ENCODE measurements at regions not wholly inside any gene's neighbourhood (a gene's known extent, or its start where the extent isn't known, plus 50 kb on each side); places are given as distances from the start of the nearest gene placed in this dataset.

GRCh38 chr1:106681939-106682522 lies 374.4 kb upstream of the PRMT6 start:
- Histone ChIP-seq H3K36me3 (ENCODE audit: control insufficient read depth, insufficient read depth, low read length) (no peaks in the 10 kb centered on the region), H3K4me3 (ENCODE audit: low read depth, low read length) (no peak overlapping the region), H3K27me3 (ENCODE audit: control insufficient read depth, insufficient read depth, low read length) (no peaks in the 10 kb centered on the region)
- DNase-seq (ENCODE audit: low read depth): no peak
- TF ChIP-seq CTCF (IDR thresholded peaks at IDR 0.05; ENCODE audit: insufficient read depth, low read length, poor library complexity, severe bottlenecking): no peak

- Histone ChIP-seq H3K36me3 (ENCODE audit: control insufficient read depth, insufficient read depth, low read length) (no peaks in the 10 kb centered on the region), H3K27me3 (ENCODE audit: control insufficient read depth, insufficient read depth, low read length) (no peaks in the 10 kb centered on the region), H3K4me3 (ENCODE audit: low read depth, low read length) (no peak overlapping the region)
- no peak for TF ChIP-seq CTCF (IDR thresholded peaks at IDR 0.05; ENCODE audit: insufficient read depth, low read length, poor library complexity, severe bottlenecking)
- DNase-seq (ENCODE audit: low read depth): no peak
Measured at GRCh38 chr1:106688446-106688845, 368.0 kb upstream of the PRMT6 start.

- Histone ChIP-seq H3K36me3 (ENCODE audit: control insufficient read depth, insufficient read depth, low read length) (no peaks in the 10 kb centered on the region), H3K4me3 (ENCODE audit: low read depth, low read length) (no peak overlapping the region), H3K27me3 (ENCODE audit: control insufficient read depth, insufficient read depth, low read length) (no peaks in the 10 kb centered on the region)
- no peak for TF ChIP-seq CTCF (IDR thresholded peaks at IDR 0.05; ENCODE audit: insufficient read depth, low read length, poor library complexity, severe bottlenecking)
- DNase-seq (ENCODE audit: low read depth): no peak
Measured at GRCh38 chr1:106698660-106699059, 357.8 kb upstream of the PRMT6 start.

- Histone ChIP-seq H3K4me3 (ENCODE audit: low read depth, low read length) (no peak overlapping the region), H3K27me3 (ENCODE audit: control insufficient read depth, insufficient read depth, low read length) (no peaks in the 10 kb centered on the region), H3K36me3 (ENCODE audit: control insufficient read depth, insufficient read depth, low read length) (no peaks in the 10 kb centered on the region)
- no peak for TF ChIP-seq CTCF (IDR thresholded peaks at IDR 0.05; ENCODE audit: insufficient read depth, low read length, poor library complexity, severe bottlenecking)
- no peak for DNase-seq (ENCODE audit: low read depth)
Measured at GRCh38 chr1:106699433-106699832, 357.0 kb upstream of the PRMT6 start.

GRCh38 chr1:106700211-106700610 lies 356.3 kb upstream of the PRMT6 start:
- no peak for TF ChIP-seq CTCF (IDR thresholded peaks at IDR 0.05; ENCODE audit: insufficient read depth, low read length, poor library complexity, severe bottlenecking)
- H3K4me3 ChIP-seq (ENCODE audit: low read depth, low read length): no peak overlapping the region
- DNase-seq (ENCODE audit: low read depth): no peak
- no peaks in the 10 kb centered on the region for H3K36me3 ChIP-seq (ENCODE audit: control insufficient read depth, insufficient read depth, low read length)
- H3K27me3 ChIP-seq (ENCODE audit: control insufficient read depth, insufficient read depth, low read length): no peaks in the 10 kb centered on the region

- no peak overlapping the region for H3K4me3 ChIP-seq (ENCODE audit: low read depth, low read length)
- TF ChIP-seq CTCF (IDR thresholded peaks at IDR 0.05; ENCODE audit: insufficient read depth, low read length, poor library complexity, severe bottlenecking): no peak
- H3K36me3 ChIP-seq (ENCODE audit: control insufficient read depth, insufficient read depth, low read length): no peaks in the 10 kb centered on the region
- DNase-seq (ENCODE audit: low read depth): no peak
- no peaks in the 10 kb centered on the region for H3K27me3 ChIP-seq (ENCODE audit: control insufficient read depth, insufficient read depth, low read length)
Measured at GRCh38 chr1:106705971-106706370, 350.5 kb upstream of the PRMT6 start.
